ENCODE measurements at regions not wholly inside any gene's neighbourhood (a gene's known extent, or its start where the extent isn't known, plus 50 kb on each side); places are given as distances from the start of the nearest gene placed in this dataset.

DNA sequence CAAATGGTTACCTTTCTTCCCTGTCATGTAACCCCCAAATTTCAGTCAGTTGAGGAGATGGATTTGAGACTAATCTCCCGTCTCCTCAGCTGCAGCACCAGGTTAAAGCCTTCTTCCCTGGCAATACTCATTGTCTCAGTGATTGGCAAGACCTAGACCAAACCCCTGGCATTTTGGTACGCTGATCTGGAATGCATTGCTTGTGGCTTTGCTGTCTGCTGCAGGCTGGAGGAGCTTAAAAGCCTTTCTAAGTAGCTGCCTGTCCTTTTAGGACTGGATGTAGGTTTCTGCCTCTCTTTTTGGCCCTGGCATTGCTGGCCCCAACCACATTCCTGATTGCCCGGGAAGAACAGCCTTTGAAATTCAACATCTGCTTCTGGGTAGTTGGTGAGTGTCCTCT is 729.6 kb upstream of the GJE1 start:
- TF ChIP-seq, protein P1, sequence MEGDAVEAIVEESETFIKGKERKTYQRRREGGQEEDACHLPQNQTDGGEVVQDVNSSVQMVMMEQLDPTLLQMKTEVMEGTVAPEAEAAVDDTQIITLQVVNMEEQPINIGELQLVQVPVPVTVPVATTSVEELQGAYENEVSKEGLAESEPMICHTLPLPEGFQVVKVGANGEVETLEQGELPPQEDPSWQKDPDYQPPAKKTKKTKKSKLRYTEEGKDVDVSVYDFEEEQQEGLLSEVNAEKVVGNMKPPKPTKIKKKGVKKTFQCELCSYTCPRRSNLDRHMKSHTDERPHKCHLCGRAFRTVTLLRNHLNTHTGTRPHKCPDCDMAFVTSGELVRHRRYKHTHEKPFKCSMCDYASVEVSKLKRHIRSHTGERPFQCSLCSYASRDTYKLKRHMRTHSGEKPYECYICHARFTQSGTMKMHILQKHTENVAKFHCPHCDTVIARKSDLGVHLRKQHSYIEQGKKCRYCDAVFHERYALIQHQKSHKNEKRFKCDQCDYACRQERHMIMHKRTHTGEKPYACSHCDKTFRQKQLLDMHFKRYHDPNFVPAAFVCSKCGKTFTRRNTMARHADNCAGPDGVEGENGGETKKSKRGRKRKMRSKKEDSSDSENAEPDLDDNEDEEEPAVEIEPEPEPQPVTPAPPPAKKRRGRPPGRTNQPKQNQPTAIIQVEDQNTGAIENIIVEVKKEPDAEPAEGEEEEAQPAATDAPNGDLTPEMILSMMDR (IDR thresholded peaks at IDR 0.05; ENCODE audit: low read length) = no peak
- no peak for TF ChIP-seq EZH2 (IDR thresholded peaks at IDR 0.05; ENCODE audit: borderline replicate concordance, low read length)
